ENCODE measurements at regions not wholly inside any gene's neighbourhood (a gene's known extent, or its start where the extent isn't known, plus 50 kb on each side); places are given as distances from the start of the nearest gene placed in this dataset.

GRCh38 chr9:109830545-109830944 is 50.5 kb downstream of the PALM2AKAP2 start:
- DNase-seq (no peak), ATAC-seq (replicated peaks in 1 of 2) (no peak)
- no peaks in the 10 kb centered on the region for H3K9me3 Mint-ChIP-seq
- H3K36me3 Mint-ChIP-seq (ENCODE audit: insufficient read depth in 2 of 2) = no peaks in the 10 kb centered on the region
- H3K27me3 Mint-ChIP-seq (ENCODE audit: low read depth) = no peaks in the 10 kb centered on the region
- H3K4me3 Mint-ChIP-seq = no peak overlapping the region
- H3K4me1 Mint-ChIP-seq (ENCODE audit: low read depth) = no peaks in the 10 kb centered on the region
- no peak overlapping the region for H3K27ac Mint-ChIP-seq

- Mint-ChIP-seq H3K4me1 (ENCODE audit: low read depth) (no peaks in the 10 kb centered on the region), H3K27me3 (ENCODE audit: low read depth) (no peaks in the 10 kb centered on the region), H3K36me3 (ENCODE audit: insufficient read depth in 2 of 2) (no peaks in the 10 kb centered on the region), H3K27ac (no peak overlapping the region), H3K9me3 (no peaks in the 10 kb centered on the region), H3K4me3 (no peak overlapping the region)
- ATAC-seq (replicated peaks in 1 of 2) (no peak), DNase-seq (no peak)
These were observed 52.1 kb downstream of the PALM2AKAP2 start for GRCh38 chr9:109831998-109832658.

GRCh38 chr9:109834855-109835254 is 54.9 kb downstream of the PALM2AKAP2 start:
- H3K9me3 Mint-ChIP-seq = peaks cover 0 to 2% of the 10 kb centered on the region in 2 donors
- H3K27me3 Mint-ChIP-seq (ENCODE audit: low read depth) = peaks cover 11% of the 10 kb centered on the region
- H3K4me3 Mint-ChIP-seq = no peak overlapping the region
- DNase-seq = no peak
- no peak overlapping the region for H3K27ac Mint-ChIP-seq
- H3K36me3 Mint-ChIP-seq (ENCODE audit: insufficient read depth in 2 of 2) = no peaks in the 10 kb centered on the region
- no peak for ATAC-seq (replicated peaks in 1 of 2)
- no peaks in the 10 kb centered on the region for H3K4me1 Mint-ChIP-seq (ENCODE audit: low read depth)

- no peak overlapping the region for H3K27ac Mint-ChIP-seq
- no peak overlapping the region for H3K4me3 Mint-ChIP-seq
- H3K27me3 Mint-ChIP-seq (ENCODE audit: low read depth) = peaks cover 7% of the 10 kb centered on the region
- no peaks in the 10 kb centered on the region for H3K36me3 Mint-ChIP-seq (ENCODE audit: insufficient read depth in 2 of 2)
- peaks cover 0 to 1% of the 10 kb centered on the region in 2 donors for H3K9me3 Mint-ChIP-seq
- DNase-seq (no peak), ATAC-seq (replicated peaks in 1 of 2) (no peak)
- H3K4me1 Mint-ChIP-seq (ENCODE audit: low read depth) = no peaks in the 10 kb centered on the region
These were observed 63.6 kb downstream of the PALM2AKAP2 start for GRCh38 chr9:109843641-109844040.

GRCh38 chr9:109845226-109845625 is 65.2 kb downstream of the PALM2AKAP2 start:
- Mint-ChIP-seq H3K9me3 (no peaks in the 10 kb centered on the region), H3K27me3 (ENCODE audit: low read depth) (peaks cover 10% of the 10 kb centered on the region), H3K4me3 (no peak overlapping the region), H3K4me1 (ENCODE audit: low read depth) (no peaks in the 10 kb centered on the region), H3K36me3 (ENCODE audit: insufficient read depth in 2 of 2) (no peaks in the 10 kb centered on the region), H3K27ac (no peak overlapping the region)
- ATAC-seq (replicated peaks in 1 of 2) (no peak), DNase-seq (no peak)

GRCh38 chr9:109846776-109847175 is 66.8 kb downstream of the PALM2AKAP2 start:
- Mint-ChIP-seq H3K27ac (no peak overlapping the region), H3K4me1 (ENCODE audit: low read depth) (no peaks in the 10 kb centered on the region), H3K36me3 (ENCODE audit: insufficient read depth in 2 of 2) (no peaks in the 10 kb centered on the region), H3K9me3 (no peaks in the 10 kb centered on the region), H3K4me3 (no peak overlapping the region), H3K27me3 (ENCODE audit: low read depth) (peaks cover 10% of the 10 kb centered on the region)
- no peak for DNase-seq
- ATAC-seq (replicated peaks in 1 of 2) = no peak

GRCh38 chr9:109852556-109852955 is 72.6 kb downstream of the PALM2AKAP2 start:
- Mint-ChIP-seq H3K4me3 (no peak overlapping the region), H3K4me1 (ENCODE audit: low read depth) (no peaks in the 10 kb centered on the region), H3K36me3 (ENCODE audit: insufficient read depth in 2 of 2) (no peaks in the 10 kb centered on the region), H3K27ac (no peak overlapping the region), H3K9me3 (peaks cover 0 to 2% of the 10 kb centered on the region in 2 donors), H3K27me3 (ENCODE audit: low read depth) (peaks cover 29% of the 10 kb centered on the region)
- DNase-seq (no peak), ATAC-seq (replicated peaks in 1 of 2) (no peak)

GRCh38 chr9:109855540-109855939 is 75.5 kb downstream of the PALM2AKAP2 start:
- peaks cover 40% of the 10 kb centered on the region for H3K27me3 Mint-ChIP-seq (ENCODE audit: low read depth)
- DNase-seq (no peak), ATAC-seq (replicated peaks in 1 of 2) (no peak)
- no peak overlapping the region for H3K4me3 Mint-ChIP-seq
- no peaks in the 10 kb centered on the region for H3K36me3 Mint-ChIP-seq (ENCODE audit: insufficient read depth in 2 of 2)
- no peaks in the 10 kb centered on the region for H3K4me1 Mint-ChIP-seq (ENCODE audit: low read depth)
- H3K27ac Mint-ChIP-seq = no peak overlapping the region
- H3K9me3 Mint-ChIP-seq = peaks cover 0 to 2% of the 10 kb centered on the region in 2 donors

- no peaks in the 10 kb centered on the region for H3K36me3 Mint-ChIP-seq (ENCODE audit: insufficient read depth in 2 of 2)
- no peak for DNase-seq
- ATAC-seq (replicated peaks in 1 of 2) = no peak
- H3K27ac Mint-ChIP-seq = no peak overlapping the region
- H3K4me1 Mint-ChIP-seq (ENCODE audit: low read depth) = no peaks in the 10 kb centered on the region
- H3K4me3 Mint-ChIP-seq = no peak overlapping the region
- H3K9me3 Mint-ChIP-seq = peaks cover 0 to 2% of the 10 kb centered on the region in 2 donors
- H3K27me3 Mint-ChIP-seq (ENCODE audit: low read depth) = peaks cover 40% of the 10 kb centered on the region
These were observed 76.8 kb downstream of the PALM2AKAP2 start for GRCh38 chr9:109856785-109857184.

GRCh38 chr9:109857336-109857735 is 77.3 kb downstream of the PALM2AKAP2 start:
- Mint-ChIP-seq H3K9me3 (peaks cover 0 to 2% of the 10 kb centered on the region in 2 donors), H3K4me3 (no peak overlapping the region), H3K27me3 (ENCODE audit: low read depth) (peaks cover 39% of the 10 kb centered on the region), H3K36me3 (ENCODE audit: insufficient read depth in 2 of 2) (no peaks in the 10 kb centered on the region), H3K27ac (no peak overlapping the region), H3K4me1 (ENCODE audit: low read depth) (no peaks in the 10 kb centered on the region)
- no peak for DNase-seq
- no peak for ATAC-seq (replicated peaks in 1 of 2)

GRCh38 chr9:109859447-109859846 is 79.4 kb downstream of the PALM2AKAP2 start:
- Mint-ChIP-seq H3K36me3 (ENCODE audit: insufficient read depth in 2 of 2) (no peaks in the 10 kb centered on the region), H3K27ac (no peak overlapping the region), H3K4me1 (ENCODE audit: low read depth) (no peaks in the 10 kb centered on the region), H3K4me3 (no peak overlapping the region), H3K9me3 (no peaks in the 10 kb centered on the region), H3K27me3 (ENCODE audit: low read depth) (peaks cover 20% of the 10 kb centered on the region)
- no peak for DNase-seq
- no peak for ATAC-seq (replicated peaks in 1 of 2)

- DNase-seq (no peak), ATAC-seq (replicated peaks in 1 of 2) (no peak)
- peaks cover 20% of the 10 kb centered on the region for H3K27me3 Mint-ChIP-seq (ENCODE audit: low read depth)
- H3K4me3 Mint-ChIP-seq = no peak overlapping the region
- H3K9me3 Mint-ChIP-seq = no peaks in the 10 kb centered on the region
- H3K27ac Mint-ChIP-seq = no peak overlapping the region
- H3K4me1 Mint-ChIP-seq (ENCODE audit: low read depth) = no peaks in the 10 kb centered on the region
- H3K36me3 Mint-ChIP-seq (ENCODE audit: insufficient read depth in 2 of 2) = no peaks in the 10 kb centered on the region
These were observed 80.5 kb downstream of the PALM2AKAP2 start for GRCh38 chr9:109860521-109860920.

- H3K27ac Mint-ChIP-seq = no peak overlapping the region
- no peaks in the 10 kb centered on the region for H3K4me1 Mint-ChIP-seq (ENCODE audit: low read depth)
- H3K4me3 Mint-ChIP-seq = no peak overlapping the region
- H3K27me3 Mint-ChIP-seq (ENCODE audit: low read depth) = peaks cover 18% of the 10 kb centered on the region
- no peaks in the 10 kb centered on the region for H3K9me3 Mint-ChIP-seq
- ATAC-seq (replicated peaks in 1 of 2) (no peak), DNase-seq (no peak)
- no peaks in the 10 kb centered on the region for H3K36me3 Mint-ChIP-seq (ENCODE audit: insufficient read depth in 2 of 2)
These were observed 81.5 kb downstream of the PALM2AKAP2 start for GRCh38 chr9:109861499-109861898.

- H3K27ac Mint-ChIP-seq = no peak overlapping the region
- H3K4me1 Mint-ChIP-seq (ENCODE audit: low read depth) = no peaks in the 10 kb centered on the region
- H3K9me3 Mint-ChIP-seq = no peaks in the 10 kb centered on the region
- no peak overlapping the region for H3K4me3 Mint-ChIP-seq
- ATAC-seq (replicated peaks in 1 of 2) = no peak
- DNase-seq = no peak
- H3K27me3 Mint-ChIP-seq (ENCODE audit: low read depth) = peaks cover 20% of the 10 kb centered on the region
- no peaks in the 10 kb centered on the region for H3K36me3 Mint-ChIP-seq (ENCODE audit: insufficient read depth in 2 of 2)
These were observed 81.9 kb downstream of the PALM2AKAP2 start for GRCh38 chr9:109861918-109862317.

Measured in activated T-cell treated with anti-CD3 and anti-CD28 coated beads, Interleukin-2, amount 50 U/mL, for 72 hours (primary cell).